OCI-M2 (cell line): ENCODE measurements at regions not wholly inside any gene's neighbourhood (a gene's known extent, or its start where the extent isn't known, plus 50 kb on each side); places are given as distances from the start of the nearest gene placed in this dataset.

Experiments
- DNase-seq: peaks from one replicate; lab custom pipeline; 2025; ENCODE audit not compliant: unreplicated experiment; lab: John Stamatoyannopoulos, UW

GRCh38 chr2:8627692-8628085 lies 54.2 kb upstream of the ID2 start:
- DNase-seq, result no peak

- no peak for DNase-seq
These were observed 53.5 kb upstream of the ID2 start for GRCh38 chr2:8628179-8628865.

- no peak for DNase-seq
These were observed 53.0 kb upstream of the ID2 start for GRCh38 chr2:8628866-8629209.

- DNase-seq, result no peak
These were observed 52.5 kb upstream of the ID2 start for GRCh38 chr2:8629402-8629801.

- DNase-seq, result no peak
These were observed 51.0 kb upstream of the ID2 start for GRCh38 chr2:8630676-8631464.

GRCh38 chr2:8631465-8632005 lies 50.3 kb upstream of the ID2 start:
- no peak for DNase-seq
